ENCODE measurements at regions not wholly inside any gene's neighbourhood (a gene's known extent, or its start where the extent isn't known, plus 50 kb on each side); places are given as distances from the start of the nearest gene placed in this dataset.
"Not testable (repeated sequence)": the region's sequence is repeated elsewhere in the genome, so short reads cannot be mapped to it uniquely, and the experiment has no call there.

DNA sequence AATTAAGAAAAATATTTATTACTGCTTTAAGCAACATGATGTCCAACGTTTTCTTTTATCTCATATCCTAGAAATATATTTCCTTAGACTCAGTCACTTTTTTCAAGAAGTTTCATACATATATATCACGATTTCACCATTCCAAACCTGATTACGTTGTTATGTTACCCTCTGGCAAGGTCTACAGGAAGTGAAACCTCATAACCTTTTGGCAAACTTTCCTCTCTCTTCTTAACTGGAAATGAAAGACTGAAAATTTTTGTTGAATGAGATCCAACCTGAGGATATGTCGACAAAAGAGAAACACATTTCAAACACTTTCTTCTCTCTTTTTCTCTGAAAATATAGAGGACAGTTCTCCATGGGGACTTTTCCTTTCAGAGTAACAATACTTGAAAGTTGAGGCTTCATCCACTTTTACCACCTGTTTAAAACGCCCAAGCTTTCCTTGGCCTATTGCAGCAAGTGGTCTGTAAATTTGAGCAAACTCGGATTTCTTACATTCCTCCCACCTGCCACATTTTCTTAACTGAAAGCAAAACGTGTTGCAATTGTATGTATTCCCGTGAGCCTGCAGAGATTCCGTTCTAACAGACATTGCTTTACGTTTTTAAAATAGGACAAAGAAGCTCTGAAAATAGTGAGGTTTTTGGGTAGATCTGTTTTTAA is 298.1 kb downstream of the CETN3 start:
- no peak overlapping the region for H3K4me3 ChIP-seq (ENCODE audit: insufficient read depth, low read depth, low read length)
- no peaks in the 10 kb centered on the region for H3K27me3 ChIP-seq (ENCODE audit: control insufficient read depth, insufficient read depth, low read length)
- no peaks in the 10 kb centered on the region for H3K36me3 ChIP-seq (replicated peaks; ENCODE audit: control insufficient read depth, insufficient read depth, low read length)
- DNase-seq: no peak

DNA sequence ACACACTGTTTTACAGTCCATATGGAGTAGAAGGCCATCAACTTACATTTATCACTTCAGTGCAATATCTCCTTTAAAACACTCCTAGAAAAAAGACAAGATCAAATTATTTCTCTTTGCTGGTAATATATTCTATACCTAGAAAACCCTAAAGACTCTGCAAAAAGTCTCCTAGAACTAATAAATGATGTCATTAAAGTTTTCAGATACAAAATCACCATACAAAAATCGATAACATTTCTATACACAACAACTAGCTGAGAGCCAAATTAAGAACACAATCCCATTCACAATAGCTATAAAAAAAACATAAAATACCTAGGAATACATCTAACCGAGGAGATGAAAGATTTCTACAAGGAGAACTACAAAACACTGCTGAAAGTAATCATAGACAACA is 300.3 kb downstream of the CETN3 start:
- H3K36me3 ChIP-seq (replicated peaks; ENCODE audit: control insufficient read depth, insufficient read depth, low read length): no peaks in the 10 kb centered on the region
- H3K4me3 ChIP-seq (ENCODE audit: insufficient read depth, low read depth, low read length): no peak overlapping the region
- DNase-seq: no peak
- H3K27me3 ChIP-seq (ENCODE audit: control insufficient read depth, insufficient read depth, low read length): no peaks in the 10 kb centered on the region

DNA sequence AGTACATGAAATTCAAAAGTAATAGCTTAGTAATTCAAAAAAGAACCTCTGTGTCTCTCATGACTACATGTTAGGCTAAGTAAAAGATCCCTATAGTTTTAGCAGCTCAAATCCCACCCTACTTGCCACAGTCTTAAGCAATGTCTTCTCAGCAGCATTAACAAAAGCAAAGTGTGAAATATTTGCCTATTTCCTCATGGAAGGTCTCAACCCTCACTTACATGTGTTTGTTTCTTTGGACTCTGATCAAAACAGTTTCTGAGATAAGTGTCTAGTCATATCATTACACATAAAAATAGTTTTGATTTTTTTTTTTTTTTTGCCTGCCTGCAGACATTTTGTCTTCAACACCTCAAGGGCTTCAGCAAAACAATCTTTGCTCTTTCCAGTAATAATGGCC is 310.5 kb downstream of the CETN3 start:
- Histone ChIP-seq H3K4me3 (ENCODE audit: insufficient read depth, low read depth, low read length) (no peak overlapping the region), H3K27me3 (ENCODE audit: control insufficient read depth, insufficient read depth, low read length) (no peaks in the 10 kb centered on the region), H3K36me3 (replicated peaks; ENCODE audit: control insufficient read depth, insufficient read depth, low read length) (no peaks in the 10 kb centered on the region)
- DNase-seq: no peak

DNA sequence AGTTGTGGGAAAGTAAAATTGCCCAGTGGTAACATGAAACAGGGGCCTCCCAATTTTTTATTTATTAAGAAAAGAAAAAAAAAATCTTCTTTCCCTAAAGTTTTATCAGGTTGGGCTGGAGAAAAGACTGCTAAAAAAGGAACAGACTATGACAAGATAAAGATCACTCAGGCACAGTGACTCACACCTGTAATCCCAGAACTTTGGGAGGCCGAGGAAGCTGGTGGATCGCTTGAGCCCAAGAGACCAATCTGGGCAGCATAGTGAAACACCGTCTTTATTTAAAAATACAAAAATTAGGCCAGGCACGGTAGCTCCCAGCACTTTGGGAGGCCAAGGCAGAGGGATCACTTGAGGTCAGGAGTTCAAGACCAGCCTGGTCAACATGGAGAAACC is 312.5 kb downstream of the CETN3 start:
- Histone ChIP-seq H3K4me3 (ENCODE audit: insufficient read depth, low read depth, low read length) (no peak overlapping the region), H3K27me3 (ENCODE audit: control insufficient read depth, insufficient read depth, low read length) (no peaks in the 10 kb centered on the region), H3K36me3 (replicated peaks; ENCODE audit: control insufficient read depth, insufficient read depth, low read length) (no peaks in the 10 kb centered on the region)
- no peak for DNase-seq

DNA sequence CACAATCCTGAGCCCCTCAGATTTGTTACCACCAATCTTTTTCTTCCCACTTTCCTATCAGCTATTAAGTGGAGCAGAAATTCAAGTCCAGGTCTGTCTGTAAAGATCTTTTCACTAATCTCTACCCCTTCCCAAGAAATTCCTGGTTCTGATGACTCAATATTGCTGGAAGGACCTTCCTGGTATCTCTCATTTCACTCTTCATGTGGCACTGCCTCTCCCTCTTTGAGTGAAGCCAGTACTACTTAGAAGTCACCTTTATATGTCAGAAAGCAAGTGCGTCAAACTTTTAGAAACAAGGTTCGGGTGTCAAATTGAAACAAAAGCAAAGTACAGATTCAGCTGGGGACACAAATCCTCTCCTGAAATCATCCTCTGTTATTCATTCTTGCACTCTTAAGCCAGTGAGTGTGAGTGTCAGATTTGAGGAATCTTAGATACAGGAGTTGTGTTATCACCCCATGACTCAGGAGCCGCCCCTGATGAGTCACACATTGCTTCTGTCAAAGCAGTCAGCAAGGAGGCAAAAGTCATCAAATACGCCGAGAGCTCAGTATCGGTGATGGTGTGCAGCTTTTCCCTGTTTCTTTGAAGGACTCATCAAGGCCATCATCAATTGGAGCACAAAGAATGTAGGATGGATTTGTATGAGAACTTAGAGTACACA is 313.0 kb downstream of the CETN3 start:
- no peak for DNase-seq

DNA sequence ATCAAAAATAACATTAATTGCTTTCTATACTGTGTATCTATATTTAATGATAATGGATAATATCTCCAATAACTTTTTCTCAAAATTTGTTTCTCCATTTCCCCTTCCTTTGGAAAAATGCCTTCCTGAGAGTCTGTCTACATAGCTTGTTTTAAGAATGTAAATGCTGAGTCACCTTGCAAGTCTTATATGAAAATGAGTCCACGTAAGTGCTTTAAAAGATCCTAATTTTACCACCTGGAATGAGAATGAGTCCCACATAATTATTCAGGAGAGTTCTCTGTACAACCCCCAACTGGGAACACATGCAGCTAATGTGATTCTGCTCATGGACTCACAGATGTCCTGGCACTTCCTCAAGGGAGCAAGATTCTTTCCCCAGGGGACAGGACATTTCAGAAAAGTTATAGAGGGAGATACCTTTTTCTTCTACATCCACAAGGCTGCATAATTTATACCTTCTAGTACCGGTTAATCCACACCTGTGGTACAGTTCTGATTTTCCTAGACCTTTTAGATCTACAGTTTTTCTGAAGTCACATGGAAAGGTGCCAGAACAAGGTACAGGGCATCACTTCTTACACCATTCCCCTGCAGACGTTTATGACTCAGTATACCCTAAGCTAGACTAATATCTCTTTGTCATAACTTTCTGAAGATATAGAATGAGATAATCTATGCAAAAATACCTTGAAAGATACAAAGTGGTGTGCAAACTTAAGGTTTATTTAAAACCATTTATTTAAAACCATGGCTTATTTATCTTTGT is 314.1 kb downstream of the CETN3 start:
- no peaks in the 10 kb centered on the region for H3K36me3 ChIP-seq (replicated peaks; ENCODE audit: control insufficient read depth, insufficient read depth, low read length)
- DNase-seq: no peak
- no peaks in the 10 kb centered on the region for H3K27me3 ChIP-seq (ENCODE audit: control insufficient read depth, insufficient read depth, low read length)
- no peak overlapping the region for H3K4me3 ChIP-seq (ENCODE audit: insufficient read depth, low read depth, low read length)

More for the DNA sequence above, 313.0 kb downstream of the CETN3 start:
- Histone ChIP-seq H3K27me3 (ENCODE audit: control insufficient read depth, insufficient read depth, low read length) (no peaks in the 10 kb centered on the region), H3K4me3 (ENCODE audit: insufficient read depth, low read depth, low read length) (no peak overlapping the region), H3K36me3 (replicated peaks; ENCODE audit: control insufficient read depth, insufficient read depth, low read length) (no peaks in the 10 kb centered on the region)

DNA sequence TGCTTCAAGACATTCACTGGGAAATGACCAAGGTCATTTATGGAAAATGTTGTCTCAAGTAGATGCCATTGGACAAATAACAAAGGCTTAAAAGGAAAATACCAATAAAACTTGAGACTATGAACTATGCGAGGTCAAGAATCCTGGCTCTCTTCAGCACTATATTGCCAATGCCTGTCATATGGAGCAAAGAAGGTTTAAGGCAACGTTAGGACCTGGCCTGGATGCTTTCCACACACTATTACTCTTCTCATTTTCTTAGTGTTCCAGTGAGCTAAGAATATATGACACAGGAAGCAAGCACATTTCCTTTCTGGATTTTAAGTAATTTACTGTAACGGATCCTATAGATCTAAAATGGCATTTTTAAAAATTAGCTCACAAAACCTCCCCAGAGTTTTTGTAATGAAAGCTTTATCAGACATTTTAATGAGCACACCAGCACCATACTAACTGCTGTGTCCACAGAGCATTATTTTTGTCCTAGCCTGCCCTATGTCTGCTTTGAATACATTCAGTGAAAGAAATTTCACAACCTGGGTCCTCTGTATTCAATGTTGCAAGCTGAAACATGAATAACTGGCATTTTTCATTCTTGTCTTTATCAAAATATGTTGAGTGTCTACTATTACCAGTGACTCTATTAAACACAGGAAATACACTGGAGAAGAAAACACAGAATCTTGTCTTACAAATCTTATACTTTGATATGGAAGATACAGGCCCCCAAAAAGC is 315.6 kb downstream of the CETN3 start:
- Histone ChIP-seq H3K27me3 (ENCODE audit: control insufficient read depth, insufficient read depth, low read length) (no peaks in the 10 kb centered on the region), H3K36me3 (replicated peaks; ENCODE audit: control insufficient read depth, insufficient read depth, low read length) (no peaks in the 10 kb centered on the region), H3K4me3 (ENCODE audit: insufficient read depth, low read depth, low read length) (no peak overlapping the region)
- DNase-seq: no peak

DNA sequence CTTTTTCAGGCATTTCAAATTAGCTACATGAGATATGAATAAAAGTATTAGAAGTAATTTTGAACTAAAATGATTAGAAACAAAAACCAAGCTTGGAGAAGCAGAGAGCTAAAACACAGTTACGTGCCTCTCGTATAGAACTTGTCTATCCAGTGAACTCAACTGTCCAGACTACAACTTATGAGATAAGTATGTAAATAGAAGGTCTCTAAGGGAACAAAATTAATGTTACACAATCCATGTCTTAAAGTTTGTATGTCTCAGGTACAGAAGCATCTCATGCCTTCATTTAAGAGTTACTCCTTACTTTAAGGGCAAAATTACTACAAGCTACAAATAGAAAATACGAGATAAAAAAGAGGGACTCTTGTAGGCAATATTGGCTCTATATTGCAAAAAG is 316.8 kb downstream of the CETN3 start:
- H3K4me3 ChIP-seq (ENCODE audit: insufficient read depth, low read depth, low read length): no peak overlapping the region
- no peaks in the 10 kb centered on the region for H3K27me3 ChIP-seq (ENCODE audit: control insufficient read depth, insufficient read depth, low read length)
- H3K36me3 ChIP-seq (replicated peaks; ENCODE audit: control insufficient read depth, insufficient read depth, low read length): no peaks in the 10 kb centered on the region
- no peak for DNase-seq

DNA sequence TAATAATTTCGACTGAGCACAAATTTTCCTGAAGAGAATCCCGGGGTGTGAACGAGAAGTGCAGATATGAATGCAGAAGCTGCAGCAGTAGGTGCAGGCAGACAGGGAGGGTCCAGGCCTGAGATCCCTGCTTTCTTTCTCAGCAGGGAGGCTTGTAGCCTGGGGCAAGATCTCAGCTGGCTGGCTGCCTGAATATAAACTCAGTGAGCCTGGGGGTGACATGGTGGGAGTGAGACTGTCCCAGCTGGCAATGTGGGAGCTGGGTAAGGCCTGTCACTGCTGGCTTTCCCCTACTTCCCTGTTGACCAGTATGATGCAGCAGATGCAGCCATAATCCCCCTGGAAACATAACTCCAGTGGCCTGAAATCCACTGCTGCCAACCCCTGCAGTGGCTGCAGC is 325.2 kb downstream of the CETN3 start:
- Histone ChIP-seq H3K4me3 (ENCODE audit: insufficient read depth, low read depth, low read length) (no peak overlapping the region), H3K36me3 (replicated peaks; ENCODE audit: control insufficient read depth, insufficient read depth, low read length) (no peaks in the 10 kb centered on the region), H3K27me3 (ENCODE audit: control insufficient read depth, insufficient read depth, low read length) (no peaks in the 10 kb centered on the region)
- no peak for DNase-seq

DNA sequence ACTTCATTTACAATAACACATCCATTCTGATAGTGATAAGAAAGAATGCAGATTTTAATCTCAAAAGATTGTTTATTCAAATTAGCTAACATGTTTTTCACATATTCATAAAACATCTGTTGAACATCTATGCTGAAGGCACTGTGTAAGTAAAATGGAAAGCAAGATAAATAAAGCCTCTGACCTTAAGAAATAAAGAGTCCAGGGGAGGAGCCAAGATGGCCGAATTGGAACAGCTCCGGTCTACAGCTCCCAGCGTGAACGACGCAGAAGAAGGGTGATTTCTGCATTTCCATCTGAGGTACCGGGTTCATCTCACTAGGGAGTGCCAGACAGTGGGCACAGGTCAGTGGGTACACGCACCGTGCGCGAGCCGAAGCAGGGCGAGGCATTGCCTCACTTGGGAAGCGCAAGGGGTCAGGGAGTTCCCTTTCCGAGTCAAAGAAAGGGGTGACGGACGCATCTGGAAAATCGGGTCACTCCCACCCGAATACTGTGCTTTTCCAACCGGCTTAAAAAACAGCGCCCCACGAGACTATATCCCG is 336.5 kb downstream of the CETN3 start:
- H3K36me3 ChIP-seq (replicated peaks; ENCODE audit: control insufficient read depth, insufficient read depth, low read length); H3K27me3 ChIP-seq (ENCODE audit: control insufficient read depth, insufficient read depth, low read length); DNase-seq: not testable (repeated sequence)
- H3K4me3 ChIP-seq (ENCODE audit: insufficient read depth, low read depth, low read length): peak overlapping the region; percentile 41

DNA sequence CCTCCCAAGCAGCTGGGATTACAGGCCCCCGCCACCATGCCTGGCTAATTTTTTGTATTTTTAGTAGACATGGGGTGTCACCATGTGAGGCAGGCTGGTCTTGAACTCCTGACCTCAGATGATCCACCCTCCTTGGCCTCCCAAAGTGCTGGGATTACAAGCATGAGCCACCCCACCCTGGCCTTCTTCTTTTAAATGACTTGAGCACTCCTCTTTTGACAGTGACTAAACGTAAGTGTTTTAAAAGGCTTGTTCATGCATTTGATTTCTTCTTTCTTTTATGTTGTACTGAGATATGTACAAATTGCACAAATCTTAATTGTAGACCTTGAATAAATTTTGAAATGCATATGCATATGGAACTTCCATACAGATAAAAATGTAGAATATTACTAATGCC is 337.9 kb downstream of the CETN3 start:
- Histone ChIP-seq H3K36me3 (replicated peaks; ENCODE audit: control insufficient read depth, insufficient read depth, low read length) (no peaks in the 10 kb centered on the region), H3K27me3 (ENCODE audit: control insufficient read depth, insufficient read depth, low read length) (no peaks in the 10 kb centered on the region), H3K4me3 (ENCODE audit: insufficient read depth, low read depth, low read length) (no peak overlapping the region)
- no peak for DNase-seq

DNA sequence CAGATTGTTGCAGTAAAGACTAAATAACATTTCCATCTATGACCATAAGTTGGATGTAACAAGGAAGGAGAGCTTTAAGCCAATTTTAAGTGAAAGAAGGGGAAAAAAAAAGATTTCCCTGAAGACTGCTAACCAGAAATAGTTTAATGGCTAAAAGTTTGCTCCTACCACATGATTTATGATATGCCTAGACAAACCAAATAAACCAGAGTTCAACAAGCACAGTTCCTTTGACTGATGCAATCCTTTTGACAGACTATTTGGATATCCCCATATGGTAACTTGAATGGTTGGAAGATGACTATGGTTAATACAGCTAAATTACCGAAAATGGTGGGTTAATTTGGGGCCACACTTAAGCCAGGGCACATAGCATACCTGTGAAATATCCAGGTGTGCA is 338.5 kb downstream of the CETN3 start:
- no peaks in the 10 kb centered on the region for H3K27me3 ChIP-seq (ENCODE audit: control insufficient read depth, insufficient read depth, low read length)
- DNase-seq: no peak

DNA sequence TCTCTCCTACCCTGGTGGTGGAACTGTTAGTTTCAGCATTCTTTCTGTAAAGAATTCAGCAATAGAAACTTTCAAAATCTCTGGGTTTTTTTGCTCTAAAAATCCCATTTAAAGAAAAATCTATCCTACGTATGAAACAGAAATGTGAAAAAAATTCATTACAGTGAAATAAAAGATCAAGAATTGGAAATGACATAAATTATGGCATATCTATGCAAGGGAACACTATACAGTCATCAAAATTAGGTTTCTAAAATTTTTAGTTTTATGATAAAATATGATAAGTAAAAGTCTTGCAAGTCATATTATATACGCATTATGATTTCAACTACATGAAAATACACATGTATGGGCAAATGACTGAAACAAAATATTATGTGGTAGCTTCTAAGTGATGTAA is 342.6 kb downstream of the CETN3 start:
- no peak overlapping the region for H3K4me3 ChIP-seq (ENCODE audit: insufficient read depth, low read depth, low read length)
- DNase-seq: no peak
- H3K36me3 ChIP-seq (replicated peaks; ENCODE audit: control insufficient read depth, insufficient read depth, low read length): no peaks in the 10 kb centered on the region
- H3K27me3 ChIP-seq (ENCODE audit: control insufficient read depth, insufficient read depth, low read length): no peaks in the 10 kb centered on the region

More for the DNA sequence above, 338.5 kb downstream of the CETN3 start:
- Histone ChIP-seq H3K4me3 (ENCODE audit: insufficient read depth, low read depth, low read length) (no peak overlapping the region), H3K36me3 (replicated peaks; ENCODE audit: control insufficient read depth, insufficient read depth, low read length) (no peaks in the 10 kb centered on the region)

DNA sequence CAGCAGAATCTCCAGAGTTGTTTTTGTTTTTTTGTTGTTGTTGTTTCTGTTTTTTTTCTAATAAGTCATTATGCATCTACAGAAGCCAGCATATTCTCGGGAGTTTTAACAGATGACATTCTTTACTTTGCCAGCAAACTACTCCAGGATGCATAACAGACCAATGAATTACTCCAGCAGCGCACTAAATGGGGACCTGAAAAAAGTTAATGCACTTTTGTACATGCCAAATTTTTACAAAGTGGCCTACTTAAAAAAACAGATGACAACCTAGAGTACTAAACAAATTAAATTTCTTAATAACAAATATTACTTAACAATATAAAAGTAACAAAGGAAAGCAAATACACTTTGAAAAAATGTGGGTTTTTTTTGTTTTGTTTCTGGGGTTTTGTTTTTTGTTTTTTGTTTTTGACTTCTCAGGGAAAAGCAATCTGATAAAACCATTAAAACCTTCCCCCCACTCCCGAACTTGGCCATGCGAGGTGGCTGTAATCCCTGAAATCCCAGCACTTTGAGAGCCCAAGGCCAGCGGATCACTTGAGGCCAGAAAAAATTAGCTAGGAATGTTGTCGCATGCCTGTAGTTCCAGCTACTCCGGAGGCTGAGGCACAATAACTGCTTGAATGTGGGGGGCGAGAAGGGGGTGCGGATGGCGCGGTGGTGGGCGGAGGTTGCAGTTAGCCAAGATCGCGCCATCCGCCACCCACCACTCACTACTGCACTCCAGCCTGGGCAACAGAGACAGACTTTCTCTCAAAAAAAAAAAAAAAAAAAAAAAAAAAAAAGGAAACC is 352.4 kb downstream of the CETN3 start:
- Histone ChIP-seq H3K36me3 (replicated peaks; ENCODE audit: control insufficient read depth, insufficient read depth, low read length) (no peaks in the 10 kb centered on the region), H3K4me3 (ENCODE audit: insufficient read depth, low read depth, low read length) (no peak overlapping the region), H3K27me3 (ENCODE audit: control insufficient read depth, insufficient read depth, low read length) (no peaks in the 10 kb centered on the region)
- DNase-seq: no peak
